GM10266 (cell line): ENCODE measurements at regions not wholly inside any gene's neighbourhood (a gene's known extent, or its start where the extent isn't known, plus 50 kb on each side); places are given as distances from the start of the nearest gene placed in this dataset.

Experiments
- DNase-seq: peaks from one replicate; pipeline ENCODE4 v3.0.0; 2012; ENCODE audit errors: extremely low spot score
- CTCF ChIP-seq: IDR thresholded peaks from 2 replicates; pipeline ENCODE4 v1.5.1; 2012; ENCODE audit warnings: mild to moderate bottlenecking, low read depth; ENCODE audit not compliant: control insufficient read depth, insufficient read depth; ENCODE audit errors: missing control alignments

- DNase-seq = no peak
- no peak for TF ChIP-seq CTCF
These were observed 378.8 kb downstream of the GPAM start for GRCh38 chr10:111804781-111805180.

- TF ChIP-seq CTCF = no peak
- no peak for DNase-seq
These were observed 372.0 kb downstream of the GPAM start for GRCh38 chr10:111811517-111811916.

- TF ChIP-seq CTCF = no peak
- no peak for DNase-seq
These were observed 363.1 kb downstream of the GPAM start for GRCh38 chr10:111820471-111820870.

- TF ChIP-seq CTCF = no peak
- no peak for DNase-seq
These were observed 361.7 kb downstream of the GPAM start for GRCh38 chr10:111821871-111822270.

- TF ChIP-seq CTCF = no peak
- no peak for DNase-seq
These were observed 360.9 kb downstream of the GPAM start for GRCh38 chr10:111822661-111823060.

- no peak for TF ChIP-seq CTCF
- no peak for DNase-seq
These were observed 359.4 kb downstream of the GPAM start for GRCh38 chr10:111824128-111824527.

GRCh38 chr10:111830359-111830758 is 353.2 kb downstream of the GPAM start:
- no peak for TF ChIP-seq CTCF
- no peak for DNase-seq
